ENCODE measurements at regions not wholly inside any gene's neighbourhood (a gene's known extent, or its start where the extent isn't known, plus 50 kb on each side); places are given as distances from the start of the nearest gene placed in this dataset.

- H3K9ac ChIP-seq = no peak overlapping the region
- no peak overlapping the region for H3K27ac Mint-ChIP-seq
- no peaks in the 10 kb centered on the region for H3K36me3 Mint-ChIP-seq
- peaks cover 19% of the 10 kb centered on the region for H3K4me1 Mint-ChIP-seq
- no peak for DNase-seq (ENCODE audit: low spot score)
- no peak overlapping the region for H2AFZ ChIP-seq (replicated peaks)
- H3K9me3 ChIP-seq (ENCODE audit: low read depth) = no peaks in the 10 kb centered on the region
- no peaks in the 10 kb centered on the region for H3K36me3 ChIP-seq
- H4K20me1 ChIP-seq (ENCODE audit: low read depth) = no peaks in the 10 kb centered on the region
- no peaks in the 10 kb centered on the region for H3F3A ChIP-seq (ENCODE audit: low read depth)
- H3K79me2 ChIP-seq (ENCODE audit: low read depth) = no peaks in the 10 kb centered on the region
- no peaks in the 10 kb centered on the region for H3K27me3 Mint-ChIP-seq (ENCODE audit: insufficient read depth, low read depth)
- H3K9me3 Mint-ChIP-seq = no peaks in the 10 kb centered on the region
- no peaks in the 10 kb centered on the region for H3K27me3 ChIP-seq
- no peak overlapping the region for H3K27ac ChIP-seq
- H3K4me3 Mint-ChIP-seq = no peak overlapping the region
- H3K4me1 ChIP-seq = peaks cover 9% of the 10 kb centered on the region
- no peak overlapping the region for H3K4me2 ChIP-seq
- H3K4me3 ChIP-seq = no peak overlapping the region
- TF ChIP-seq EZH2 (IDR thresholded peaks at IDR 0.05) (no peak), EZH2phosphoT487 (IDR thresholded peaks at IDR 0.05) (no peak), CTCF (IDR thresholded peaks at IDR 0.05) (no peak)
These were observed 71.6 kb downstream of the BBS10 start for GRCh38 chr12:76276499-76277151.

- H3K36me3 Mint-ChIP-seq = no peaks in the 10 kb centered on the region
- no peak overlapping the region for H3K9ac ChIP-seq
- no peak for DNase-seq (ENCODE audit: low spot score)
- H3K4me2 ChIP-seq = no peak overlapping the region
- no peaks in the 10 kb centered on the region for H3K27me3 ChIP-seq
- H3K4me3 ChIP-seq = no peak overlapping the region
- H3K27me3 Mint-ChIP-seq (ENCODE audit: insufficient read depth, low read depth) = no peaks in the 10 kb centered on the region
- no peak overlapping the region for H2AFZ ChIP-seq (replicated peaks)
- TF ChIP-seq EZH2phosphoT487 (IDR thresholded peaks at IDR 0.05) (no peak), CTCF (IDR thresholded peaks at IDR 0.05) (no peak), EZH2 (IDR thresholded peaks at IDR 0.05) (no peak)
- no peak overlapping the region for H3K4me3 Mint-ChIP-seq
- no peaks in the 10 kb centered on the region for H3K9me3 ChIP-seq (ENCODE audit: low read depth)
- no peaks in the 10 kb centered on the region for H4K20me1 ChIP-seq (ENCODE audit: low read depth)
- H3K79me2 ChIP-seq (ENCODE audit: low read depth) = no peaks in the 10 kb centered on the region
- H3F3A ChIP-seq (ENCODE audit: low read depth) = no peaks in the 10 kb centered on the region
- peak overlapping the region; percentile 10 for H3K27ac Mint-ChIP-seq
- H3K4me1 ChIP-seq = peaks cover 10% of the 10 kb centered on the region
- H3K27ac ChIP-seq = no peak overlapping the region
- H3K36me3 ChIP-seq = no peaks in the 10 kb centered on the region
- peaks cover 23% of the 10 kb centered on the region for H3K4me1 Mint-ChIP-seq
- H3K9me3 Mint-ChIP-seq = no peaks in the 10 kb centered on the region
These were observed 72.6 kb downstream of the BBS10 start for GRCh38 chr12:76275511-76276093.

- Histone ChIP-seq H3K4me3 (no peak overlapping the region), H3K4me2 (no peak overlapping the region), H2AFZ (replicated peaks) (no peak overlapping the region), H3K9ac (no peak overlapping the region), H3K79me2 (ENCODE audit: low read depth) (no peaks in the 10 kb centered on the region), H3K27ac (no peak overlapping the region), H4K20me1 (ENCODE audit: low read depth) (no peaks in the 10 kb centered on the region), H3K36me3 (no peaks in the 10 kb centered on the region), H3K4me1 (peaks cover 10% of the 10 kb centered on the region), H3K9me3 (ENCODE audit: low read depth) (no peaks in the 10 kb centered on the region), H3F3A (ENCODE audit: low read depth) (no peaks in the 10 kb centered on the region), H3K27me3 (no peaks in the 10 kb centered on the region)
- Mint-ChIP-seq H3K4me1 (peaks cover 23% of the 10 kb centered on the region), H3K4me3 (no peak overlapping the region), H3K36me3 (no peaks in the 10 kb centered on the region), H3K27me3 (ENCODE audit: insufficient read depth, low read depth) (no peaks in the 10 kb centered on the region), H3K27ac (no peak overlapping the region), H3K9me3 (no peaks in the 10 kb centered on the region)
- no peak for TF ChIP-seq CTCF (IDR thresholded peaks at IDR 0.05)
- TF ChIP-seq EZH2phosphoT487 (IDR thresholded peaks at IDR 0.05) = no peak
- no peak for TF ChIP-seq EZH2 (IDR thresholded peaks at IDR 0.05)
- DNase-seq (ENCODE audit: low spot score) = no peak
These were observed 73.7 kb downstream of the BBS10 start for GRCh38 chr12:76274420-76275083.
